Skeletal muscle cell (primary cell): ENCODE measurements at regions not wholly inside any gene's neighbourhood (a gene's known extent, or its start where the extent isn't known, plus 50 kb on each side); places are given as distances from the start of the nearest gene placed in this dataset.
"Not testable (repeated sequence)": the region's sequence is repeated elsewhere in the genome, so short reads cannot be mapped to it uniquely, and the experiment has no call there.

Source experiments
- DNase-seq: peaks from one replicate; pipeline ENCODE4 v3.0.0-alpha.2; 2010; ENCODE audit warnings: low read depth
- H3K4me3 ChIP-seq: 2 replicates; pipeline ENCODE4 v1.5.1; 2011; ENCODE audit warnings: low read depth, mild to moderate bottlenecking, control low read depth, low read length, moderate library complexity

DNA sequence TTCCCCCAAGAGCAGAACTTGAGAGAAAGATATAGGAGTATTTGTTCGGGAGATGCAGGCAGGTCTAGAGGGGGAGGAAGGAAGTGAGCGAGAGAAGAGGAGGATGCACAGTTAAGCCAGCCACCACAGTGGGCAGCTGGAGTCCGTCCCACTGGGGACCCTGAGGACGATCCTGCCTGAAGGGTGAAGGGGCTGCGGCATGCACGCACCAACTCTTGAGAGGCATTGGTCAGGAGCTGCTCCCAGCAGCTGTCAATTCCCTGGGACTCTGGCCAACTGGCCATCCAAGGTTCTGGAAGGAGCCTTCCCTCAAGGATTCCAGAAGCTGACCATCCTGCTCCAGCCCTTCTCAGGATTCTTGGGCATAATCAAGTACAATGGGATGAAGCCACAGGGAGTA, 246.9 kb downstream of the MATN1 start:
- no peak overlapping the region for H3K4me3 ChIP-seq
- no peak for DNase-seq

DNA sequence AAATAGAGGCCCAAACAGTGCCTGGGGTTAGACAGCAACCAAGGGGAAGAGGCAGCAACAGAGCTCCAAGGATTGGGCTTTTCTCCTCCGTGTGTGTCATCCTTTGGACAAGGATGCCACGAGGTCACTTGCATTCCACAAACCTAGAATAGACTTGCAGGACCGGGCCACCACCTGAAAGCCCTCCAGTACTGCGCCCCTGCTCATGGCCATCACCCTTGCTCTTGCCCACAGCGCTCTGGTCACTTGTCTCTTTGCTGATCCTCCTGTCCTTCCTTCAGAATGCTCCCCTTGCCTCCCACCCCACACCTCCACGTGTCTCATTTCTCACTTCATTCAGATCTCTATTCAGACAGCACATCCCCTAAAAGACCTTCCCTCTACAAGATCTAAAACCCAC, 247.4 kb downstream of the MATN1 start:
- DNase-seq = no peak
- H3K4me3 ChIP-seq = no peak overlapping the region

DNA sequence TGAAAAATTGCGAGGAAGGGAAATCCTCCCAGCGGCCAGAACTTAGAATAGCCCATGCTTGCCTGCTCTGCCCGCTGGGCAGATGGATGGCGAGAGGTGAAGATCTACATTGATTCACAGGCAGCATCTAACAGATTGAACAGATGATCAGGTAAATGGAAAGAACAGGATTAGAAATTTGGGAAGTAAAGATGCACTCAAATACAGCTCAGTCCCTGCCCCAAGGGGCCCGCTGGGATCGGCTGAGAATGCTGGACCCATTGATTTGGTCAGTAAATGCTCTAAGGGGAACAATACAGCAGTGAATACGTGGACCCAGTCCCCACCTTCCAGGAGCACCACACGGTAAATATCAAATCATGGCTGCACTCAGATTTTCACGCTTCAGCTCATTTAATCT, 248.2 kb downstream of the MATN1 start:
- no peak for DNase-seq
- H3K4me3 ChIP-seq = no peak overlapping the region

DNA sequence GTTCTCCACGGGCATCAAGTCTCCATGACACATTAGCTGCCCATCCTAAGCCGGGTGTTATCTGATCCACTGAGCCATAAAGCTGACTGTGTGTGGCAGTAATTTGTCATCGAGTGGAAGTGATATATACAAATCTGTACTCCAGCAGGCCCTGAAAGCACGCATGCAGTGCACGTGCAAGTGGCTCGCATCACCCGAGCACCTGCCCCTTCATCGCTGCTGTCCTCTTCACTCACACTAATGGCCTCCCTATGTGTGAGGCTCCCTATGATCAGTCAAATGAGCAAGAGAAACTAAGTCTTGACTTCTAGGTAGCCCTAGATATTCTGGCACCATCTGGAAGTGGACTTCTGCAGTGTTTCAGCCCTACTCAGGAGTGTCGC, 248.6 kb downstream of the MATN1 start:
- H3K4me3 ChIP-seq = no peak overlapping the region
- no peak for DNase-seq

DNA sequence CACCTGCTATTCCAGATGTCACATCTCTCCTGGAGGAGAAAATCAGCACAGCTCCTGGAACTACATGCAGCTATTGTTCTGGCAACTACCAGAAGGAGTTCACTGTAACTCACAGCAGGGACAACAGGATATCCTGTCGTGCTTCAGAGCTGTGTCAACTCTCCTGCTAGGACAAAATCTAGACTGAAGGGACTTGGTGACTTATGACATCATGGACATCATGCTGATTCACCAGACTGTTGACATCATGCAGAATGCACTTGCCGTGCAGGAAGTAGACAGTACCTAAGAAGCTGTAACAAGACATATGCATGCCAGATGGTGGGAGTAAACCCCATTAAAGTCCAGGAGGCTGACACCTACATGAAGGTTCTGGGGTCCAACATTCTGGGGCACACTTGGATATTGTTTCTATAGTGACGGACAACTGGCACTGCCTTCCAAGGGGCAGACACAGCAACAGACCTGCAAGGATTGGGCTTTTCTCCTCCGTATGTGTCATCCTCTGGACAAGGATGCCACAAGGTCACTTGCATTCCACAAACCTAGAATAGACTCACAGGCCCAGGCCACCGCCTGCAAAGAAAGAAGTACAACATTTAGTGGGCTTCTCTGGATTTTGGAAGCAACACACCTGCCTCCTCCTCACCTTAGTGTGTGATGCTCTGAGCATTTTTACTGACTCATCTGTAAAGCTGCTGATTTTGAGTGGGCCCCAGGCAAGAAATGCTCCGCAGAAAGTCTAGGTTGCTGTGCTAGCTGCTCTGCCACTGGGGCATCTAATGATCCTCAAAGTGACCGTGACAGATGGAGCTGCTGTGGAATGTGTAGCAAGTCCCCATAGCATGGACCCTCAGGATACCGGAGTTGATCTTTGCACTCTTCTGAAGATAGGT, 249.2 kb downstream of the MATN1 start:
- DNase-seq = no peak
- no peak overlapping the region for H3K4me3 ChIP-seq

DNA sequence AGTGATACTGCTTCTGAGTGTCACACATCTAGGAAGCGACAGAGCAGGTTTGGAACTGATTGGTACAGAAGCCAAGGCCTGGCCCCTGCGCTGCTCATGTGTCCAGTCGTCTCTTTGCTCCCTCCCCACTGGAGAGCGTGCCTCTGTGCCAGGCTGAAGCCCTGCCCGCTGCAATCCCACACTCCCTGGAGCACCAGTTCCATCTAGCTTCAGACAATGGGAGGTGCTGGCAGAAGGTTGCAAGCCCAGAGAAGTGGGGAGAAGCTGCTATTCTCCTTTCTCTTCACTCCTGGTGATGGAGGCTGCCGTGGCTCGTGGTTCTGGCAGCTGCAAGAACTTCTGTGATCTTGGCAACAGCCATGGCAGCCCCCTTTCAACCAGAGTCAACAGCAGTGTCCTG, 250.9 kb downstream of the MATN1 start:
- no peak for DNase-seq
- no peak overlapping the region for H3K4me3 ChIP-seq

DNA sequence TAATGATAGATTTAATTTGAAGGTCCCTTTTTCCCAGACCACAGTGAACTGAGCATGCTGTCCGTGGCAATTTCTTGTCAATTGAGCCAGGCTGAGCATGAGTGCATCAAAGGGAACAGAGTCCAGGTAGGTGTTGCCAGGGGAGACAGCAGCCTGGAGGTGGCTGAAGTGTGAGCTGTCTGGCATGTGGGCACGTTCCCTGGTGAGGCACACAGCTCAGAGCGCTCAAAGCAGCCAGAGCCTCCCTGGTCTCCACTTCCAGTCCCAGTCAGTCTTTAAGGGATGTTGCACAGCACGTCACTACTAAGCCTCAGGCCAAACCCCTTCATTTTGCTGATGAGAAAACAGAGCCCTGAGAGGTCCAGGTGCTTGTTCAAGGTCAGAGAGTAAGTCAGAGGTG, 251.4 kb downstream of the MATN1 start:
- no peak overlapping the region for H3K4me3 ChIP-seq
- no peak for DNase-seq

DNA sequence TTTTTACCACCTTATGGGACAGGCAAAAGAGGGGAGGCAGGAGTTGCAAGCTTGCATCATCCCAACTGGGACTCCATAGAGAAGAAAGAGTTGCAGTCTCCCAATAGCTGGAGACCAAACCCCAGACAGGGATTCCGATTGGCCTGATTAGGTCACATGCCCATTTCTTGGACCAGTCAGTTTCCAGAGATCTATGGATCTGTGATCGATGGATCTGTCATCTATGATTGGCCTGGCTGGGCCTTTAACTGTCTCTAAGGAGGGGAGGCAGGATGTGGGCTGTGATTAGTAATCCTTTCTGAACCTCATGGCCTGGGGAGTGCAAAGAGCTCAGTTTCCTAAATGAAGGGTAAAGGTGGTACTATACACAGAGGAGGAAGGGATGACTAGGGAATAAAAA, 252.1 kb downstream of the MATN1 start:
- no peak for DNase-seq
- H3K4me3 ChIP-seq = no peak overlapping the region

DNA sequence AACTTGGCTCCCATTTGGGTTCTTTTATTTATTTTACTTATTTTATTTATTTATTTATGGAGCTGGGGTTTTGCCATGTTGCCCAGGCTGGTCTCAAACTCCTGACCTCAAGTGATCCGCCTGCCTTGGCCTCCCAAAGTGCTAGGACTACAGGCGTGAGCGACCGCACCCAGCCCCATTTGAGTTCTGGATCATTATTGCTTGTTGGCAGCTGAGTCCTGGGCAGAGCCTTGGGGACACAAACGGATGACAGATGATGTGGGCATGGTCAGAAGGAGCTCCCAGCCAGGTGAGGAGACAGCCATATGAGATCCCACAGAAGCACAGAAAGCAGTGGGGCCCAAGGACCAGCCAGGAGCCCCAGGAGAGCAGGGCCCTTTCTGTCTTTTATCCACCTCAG, 254.0 kb downstream of the MATN1 start:
- DNase-seq = no peak

DNA sequence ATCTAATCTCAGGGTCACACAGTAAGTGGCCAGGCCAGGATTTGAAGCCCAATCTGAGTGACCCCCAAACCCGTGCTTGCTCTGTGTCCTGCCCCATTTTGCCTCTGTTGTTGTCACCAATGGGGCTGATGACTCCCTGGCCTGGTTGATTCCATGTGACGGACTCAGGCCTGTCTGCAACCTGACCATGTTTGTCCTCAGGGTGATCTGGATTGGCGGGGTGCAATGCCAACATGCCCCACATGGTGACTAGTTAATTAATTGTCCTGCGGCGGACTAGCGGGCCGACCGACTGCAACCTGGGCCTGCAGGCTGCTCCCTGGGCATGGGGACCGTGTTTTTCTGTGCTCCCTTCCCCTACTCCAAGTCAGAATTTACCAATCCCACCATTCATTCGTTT, 256.3 kb downstream of the MATN1 start:
- DNase-seq = no peak

More for the DNA sequence above, 254.0 kb downstream of the MATN1 start:
- no peak overlapping the region for H3K4me3 ChIP-seq

DNA sequence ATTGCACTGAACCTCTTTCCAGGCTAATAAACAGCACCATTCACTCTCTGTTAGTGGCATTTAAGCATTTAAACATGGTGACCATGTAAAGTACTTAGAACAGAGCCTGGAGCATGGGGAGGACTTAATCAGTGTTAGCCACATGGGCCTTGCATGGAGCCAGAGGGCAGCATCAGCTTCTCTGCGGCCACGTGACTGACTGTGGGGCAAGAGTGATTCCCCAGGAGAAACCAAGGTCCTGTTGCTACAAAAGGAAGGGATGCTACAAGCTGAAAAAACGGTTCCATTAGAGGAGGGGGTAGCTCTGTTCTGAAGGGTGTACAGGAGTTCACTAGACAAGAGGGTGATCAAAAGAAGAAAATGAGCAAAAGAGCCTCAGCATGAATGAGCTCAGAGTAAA, 256.8 kb downstream of the MATN1 start:
- no peak overlapping the region for H3K4me3 ChIP-seq
- no peak for DNase-seq

More for the DNA sequence above, 256.3 kb downstream of the MATN1 start:
- no peak overlapping the region for H3K4me3 ChIP-seq

DNA sequence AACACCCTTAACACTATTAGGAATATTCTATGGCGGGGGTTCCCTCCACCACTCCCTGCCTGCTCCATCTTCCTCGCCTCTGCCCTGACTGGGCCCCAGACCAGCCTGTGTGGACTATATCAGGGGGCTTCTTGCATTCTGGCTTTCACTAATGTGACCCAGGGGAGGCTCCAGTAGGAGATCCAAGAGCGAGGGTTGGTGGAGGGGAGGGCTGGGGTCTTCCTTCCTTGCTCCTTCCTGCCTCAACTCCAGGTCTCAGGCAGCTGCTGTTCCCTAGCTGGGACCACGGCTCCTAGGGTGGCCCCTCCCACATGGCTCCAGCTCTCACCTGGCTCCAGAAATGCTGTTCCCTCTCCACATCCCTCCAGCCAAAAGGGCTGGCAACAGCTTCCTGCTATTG, 257.4 kb downstream of the MATN1 start:
- DNase-seq = no peak
- no peak overlapping the region for H3K4me3 ChIP-seq

DNA sequence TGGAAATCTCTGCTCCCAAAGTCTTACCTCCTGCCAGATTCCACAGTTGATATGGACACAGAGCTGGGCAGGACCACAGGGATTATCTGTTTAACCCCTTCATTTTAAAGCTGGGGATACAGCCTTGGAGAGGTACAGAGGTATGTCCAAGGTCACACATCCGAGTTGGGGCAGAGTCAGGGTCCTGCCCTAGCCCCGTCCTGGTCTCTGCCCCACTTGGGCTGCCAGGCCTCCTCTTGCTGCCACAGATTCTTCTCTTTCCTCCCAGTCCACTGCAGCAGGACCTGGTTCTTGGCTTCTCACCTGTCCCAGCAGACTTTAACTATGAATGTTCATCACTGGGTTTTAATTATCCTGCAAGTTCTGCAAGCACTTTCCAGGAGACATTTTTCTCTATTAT, 258.3 kb downstream of the MATN1 start:
- no peak for DNase-seq
- no peak overlapping the region for H3K4me3 ChIP-seq

DNA sequence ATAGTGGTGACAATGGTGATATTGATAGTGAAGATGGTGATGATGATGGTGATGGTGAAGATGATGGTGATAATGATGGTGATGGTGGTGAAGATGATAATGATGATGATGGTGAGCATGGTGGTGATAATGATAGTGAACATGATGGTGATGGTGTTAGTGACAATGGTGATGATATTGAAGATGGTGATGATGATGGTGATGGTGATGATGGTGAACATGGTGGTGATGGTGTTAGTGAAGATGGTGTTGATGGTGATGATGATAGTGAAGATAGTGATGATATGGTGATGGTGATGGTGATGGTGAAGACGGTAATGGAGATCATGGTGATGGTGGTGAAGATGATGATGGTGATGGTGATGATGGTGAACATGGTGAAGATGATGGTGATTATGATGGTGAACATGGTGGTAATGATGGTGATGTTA, 259.2 kb downstream of the MATN1 start:
- H3K4me3 ChIP-seq = no peak overlapping the region
- no peak for DNase-seq

DNA sequence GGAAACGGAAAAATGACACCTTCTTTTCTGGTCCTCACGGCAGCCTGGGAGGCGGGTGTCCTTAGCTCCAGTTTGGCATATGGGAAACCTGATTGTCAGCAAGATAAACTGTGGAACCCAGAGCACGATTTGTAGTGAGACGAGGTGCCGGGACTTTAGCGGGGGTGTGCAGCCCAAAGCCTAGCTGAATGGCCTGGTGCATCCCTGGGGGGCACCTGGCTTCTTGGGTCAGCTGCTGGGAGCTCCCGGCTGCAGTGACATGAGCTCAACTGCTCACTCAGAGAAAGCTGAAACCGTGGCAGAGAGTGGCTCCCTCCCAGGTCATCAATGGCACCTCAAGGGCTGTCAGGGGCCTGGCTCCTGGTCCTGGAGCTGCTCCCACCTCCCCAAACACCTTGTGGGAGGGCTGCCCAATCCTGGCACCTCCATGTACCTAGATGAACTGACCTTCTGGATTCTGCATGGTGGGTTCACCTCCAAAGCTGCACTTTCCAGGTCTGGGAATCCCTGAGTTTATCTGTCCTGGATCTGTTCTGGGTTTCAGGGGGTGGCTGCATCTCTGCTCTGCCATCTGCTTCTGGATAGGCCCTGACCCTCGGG, 260.5 kb downstream of the MATN1 start:
- H3K4me3 ChIP-seq = no peak overlapping the region
- no peak for DNase-seq

DNA sequence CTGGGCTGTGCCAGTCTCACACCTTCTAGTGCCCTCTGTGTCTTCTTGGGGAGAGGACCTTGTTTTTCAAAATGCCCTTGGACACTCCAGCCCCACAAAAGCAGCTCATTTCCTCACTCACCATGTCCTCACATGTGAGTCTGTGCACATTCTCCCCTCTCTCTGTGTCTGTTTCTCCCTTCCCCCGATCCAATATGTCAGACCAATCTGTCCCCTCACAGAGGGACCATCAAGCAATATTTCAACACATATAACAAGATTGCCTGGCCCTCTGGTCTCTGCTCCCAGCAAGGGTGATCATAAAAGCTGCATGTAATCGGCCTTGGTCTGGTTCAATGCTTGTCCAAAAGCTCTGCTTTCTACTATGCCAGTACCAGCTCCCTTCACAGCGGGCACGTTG, 261.2 kb downstream of the MATN1 start:
- no peak overlapping the region for H3K4me3 ChIP-seq
- DNase-seq = no peak

DNA sequence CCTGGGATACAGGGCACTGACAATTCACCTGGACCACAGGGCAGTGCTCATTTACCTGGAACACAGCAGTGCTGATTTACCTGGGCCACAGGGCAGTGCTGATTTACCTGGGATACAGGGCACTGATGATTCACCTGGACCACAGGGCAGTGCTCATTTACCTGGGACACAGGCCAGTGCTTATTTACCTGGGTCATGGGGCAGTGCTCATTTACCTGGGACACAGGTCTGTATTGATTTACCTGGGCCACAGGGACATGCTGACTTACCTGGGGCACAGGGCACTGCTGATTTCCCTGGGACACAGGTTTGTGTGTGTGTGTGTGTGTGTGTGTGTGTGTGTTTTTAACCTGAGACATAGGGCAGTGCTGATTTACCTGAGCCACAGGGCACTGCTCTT, 261.7 kb downstream of the MATN1 start:
- H3K4me3 ChIP-seq = no peak overlapping the region
- no peak for DNase-seq

DNA sequence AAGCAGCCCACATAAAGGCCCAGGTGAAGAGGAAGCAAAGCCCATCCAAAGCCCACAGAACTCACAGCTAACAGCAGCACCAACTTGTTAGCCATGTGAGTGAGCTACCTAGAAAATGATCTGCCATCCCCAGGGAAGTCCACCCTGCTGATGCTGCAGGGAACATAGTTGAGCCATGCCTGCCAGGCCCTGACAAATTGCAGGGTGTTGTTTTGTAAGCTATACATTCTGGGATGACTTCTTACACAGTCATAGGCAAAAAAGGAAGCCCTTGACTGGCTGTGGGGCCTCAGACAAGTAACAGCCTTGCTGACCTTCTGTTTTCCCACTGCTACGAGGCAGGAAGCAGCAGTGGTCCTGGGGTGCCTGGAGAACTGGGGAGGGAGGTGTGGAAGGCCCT, 262.7 kb downstream of the MATN1 start:
- no peak overlapping the region for H3K4me3 ChIP-seq
- no peak for DNase-seq

DNA sequence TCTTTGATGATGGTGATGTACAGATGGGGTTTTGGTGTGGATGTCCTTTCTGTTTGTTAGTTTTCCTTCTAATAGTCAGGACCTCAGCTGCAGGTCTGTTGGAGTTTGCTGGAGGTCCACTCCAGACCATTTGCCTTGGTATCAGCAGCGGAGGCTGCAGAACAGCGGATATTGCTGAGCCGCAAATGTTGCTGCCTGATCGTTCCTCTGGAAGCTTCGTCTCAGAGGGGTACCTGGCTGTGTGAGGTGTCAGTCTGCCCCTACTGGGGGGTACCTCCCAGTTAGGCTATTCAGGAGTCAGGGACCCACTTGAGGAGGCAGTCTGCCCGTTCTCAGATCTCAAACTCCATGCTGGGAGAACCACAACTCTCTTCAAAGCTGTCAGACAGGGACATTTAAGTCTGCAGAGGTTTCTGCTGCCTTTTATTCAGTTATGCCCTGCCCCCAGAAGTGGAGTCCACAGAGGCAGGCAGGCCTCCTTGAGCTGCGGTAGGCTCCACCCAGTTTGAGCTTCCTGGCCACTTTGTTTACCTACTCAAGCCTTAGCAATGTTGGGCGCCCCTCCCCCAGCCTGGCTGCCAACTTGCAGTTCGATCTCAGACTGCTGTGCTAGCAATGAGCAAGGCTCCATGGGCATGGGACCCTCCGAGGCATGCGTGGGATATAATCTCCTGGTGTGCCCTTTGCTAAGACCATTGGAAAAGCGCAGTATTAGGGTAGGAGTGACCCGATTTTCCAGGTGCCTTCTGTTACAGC, 264.5 kb downstream of the MATN1 start:
- not testable (repeated sequence) for H3K4me3 ChIP-seq, DNase-seq

DNA sequence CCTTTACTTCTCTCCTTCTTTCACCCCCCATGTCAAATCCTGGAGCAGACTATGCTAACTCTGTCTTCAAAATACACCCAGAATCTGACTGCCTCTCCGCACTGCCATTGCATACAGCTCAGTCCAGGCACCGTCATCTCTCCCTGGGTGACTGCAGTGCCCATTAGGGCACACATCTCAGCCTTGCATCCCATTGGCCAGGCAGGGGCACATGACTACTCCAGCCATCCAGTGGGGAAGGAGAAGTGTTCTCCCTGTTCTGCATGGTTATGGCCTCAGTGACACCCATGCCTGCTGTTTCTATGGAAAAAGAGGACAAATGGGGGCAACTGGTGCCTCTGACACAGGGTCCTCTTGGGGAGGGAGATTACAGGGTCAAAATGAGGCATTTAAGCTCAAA, 270.5 kb downstream of the MATN1 start:
- no peak for DNase-seq
- no peak overlapping the region for H3K4me3 ChIP-seq
